ENCODE measurements at regions not wholly inside any gene's neighbourhood (a gene's known extent, or its start where the extent isn't known, plus 50 kb on each side); places are given as distances from the start of the nearest gene placed in this dataset.
"Not testable (repeated sequence)": the region's sequence is repeated elsewhere in the genome, so short reads cannot be mapped to it uniquely, and the experiment has no call there.

DNA sequence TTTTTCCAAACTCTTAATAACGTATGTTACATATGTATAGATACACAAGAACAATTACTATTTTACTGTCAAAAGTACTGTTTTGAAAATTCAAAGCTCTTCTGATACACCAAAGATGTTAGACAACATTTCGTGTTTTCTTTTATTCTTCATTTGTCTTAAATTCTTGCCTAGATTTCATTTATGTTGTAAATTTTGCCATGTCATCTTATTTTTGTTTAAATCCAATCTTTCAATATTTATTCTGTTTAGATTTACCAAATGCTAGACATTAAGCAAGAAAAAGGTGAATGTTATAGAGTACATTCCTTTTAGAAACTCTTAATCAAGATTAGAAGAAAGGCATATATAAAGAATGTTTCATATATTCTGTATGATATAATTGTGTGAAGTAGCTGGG lies 876.9 kb downstream of the KCNT2 start:
- Histone ChIP-seq H3K9me2 (ENCODE audit: low read depth, low read length) (no peaks in the 10 kb centered on the region), H4K20me1 (ENCODE audit: insufficient read depth, low read length) (no peaks in the 10 kb centered on the region), H3K4me2 (ENCODE audit: low read length) (no peak overlapping the region), H3K27me3 (ENCODE audit: insufficient read depth, low read length) (no peaks in the 10 kb centered on the region), H3K9ac (ENCODE audit: low read length) (no peak overlapping the region), H3K36me3 (ENCODE audit: insufficient read depth, low read length) (no peaks in the 10 kb centered on the region), H3K27ac (ENCODE audit: low read depth, low read length, poor library complexity, severe bottlenecking) (no peak overlapping the region), H3F3A (ENCODE audit: insufficient read depth, low read length) (no peaks in the 10 kb centered on the region), H3K4me3 (ENCODE audit: low read depth, low read length, poor library complexity, severe bottlenecking) (no peak overlapping the region), H3K4me1 (ENCODE audit: insufficient read depth, low read length, severe bottlenecking) (no peaks in the 10 kb centered on the region), H3K79me2 (ENCODE audit: insufficient read depth, low read length) (no peaks in the 10 kb centered on the region), H3K9me3 (ENCODE audit: low read length) (no peaks in the 10 kb centered on the region), H2AFZ (ENCODE audit: low read length) (no peak overlapping the region)
- no peak for TF ChIP-seq EZH2 (IDR thresholded peaks at IDR 0.05; ENCODE audit: borderline replicate concordance, low read length)
- TF ChIP-seq, protein P1, sequence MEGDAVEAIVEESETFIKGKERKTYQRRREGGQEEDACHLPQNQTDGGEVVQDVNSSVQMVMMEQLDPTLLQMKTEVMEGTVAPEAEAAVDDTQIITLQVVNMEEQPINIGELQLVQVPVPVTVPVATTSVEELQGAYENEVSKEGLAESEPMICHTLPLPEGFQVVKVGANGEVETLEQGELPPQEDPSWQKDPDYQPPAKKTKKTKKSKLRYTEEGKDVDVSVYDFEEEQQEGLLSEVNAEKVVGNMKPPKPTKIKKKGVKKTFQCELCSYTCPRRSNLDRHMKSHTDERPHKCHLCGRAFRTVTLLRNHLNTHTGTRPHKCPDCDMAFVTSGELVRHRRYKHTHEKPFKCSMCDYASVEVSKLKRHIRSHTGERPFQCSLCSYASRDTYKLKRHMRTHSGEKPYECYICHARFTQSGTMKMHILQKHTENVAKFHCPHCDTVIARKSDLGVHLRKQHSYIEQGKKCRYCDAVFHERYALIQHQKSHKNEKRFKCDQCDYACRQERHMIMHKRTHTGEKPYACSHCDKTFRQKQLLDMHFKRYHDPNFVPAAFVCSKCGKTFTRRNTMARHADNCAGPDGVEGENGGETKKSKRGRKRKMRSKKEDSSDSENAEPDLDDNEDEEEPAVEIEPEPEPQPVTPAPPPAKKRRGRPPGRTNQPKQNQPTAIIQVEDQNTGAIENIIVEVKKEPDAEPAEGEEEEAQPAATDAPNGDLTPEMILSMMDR (IDR thresholded peaks at IDR 0.05; ENCODE audit: low read length) = no peak

DNA sequence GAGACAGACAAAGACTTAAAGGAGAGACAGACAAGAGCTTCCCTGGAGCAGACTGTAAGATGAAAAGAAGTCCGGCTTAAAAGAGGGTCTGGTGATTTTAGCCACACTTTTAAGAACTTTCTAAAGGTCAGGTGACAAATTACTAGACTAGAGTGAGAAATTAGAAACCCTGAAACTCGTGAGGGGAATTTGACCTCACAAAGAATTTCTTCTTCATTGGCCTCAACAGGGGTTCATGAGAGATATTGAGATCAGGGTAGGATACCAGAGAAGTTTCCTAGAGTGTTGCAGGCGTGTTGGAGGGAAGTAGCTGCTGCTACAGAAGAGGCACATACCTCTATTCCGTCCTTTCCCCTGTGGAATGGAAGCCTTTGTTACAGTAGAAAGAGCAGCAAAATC lies 884.4 kb downstream of the KCNT2 start:
- no peaks in the 10 kb centered on the region for H3K9me2 ChIP-seq (ENCODE audit: low read depth, low read length)
- no peak overlapping the region for H3K4me2 ChIP-seq (ENCODE audit: low read length)
- H3K9ac ChIP-seq (ENCODE audit: low read length) = no peak overlapping the region
- no peaks in the 10 kb centered on the region for H4K20me1 ChIP-seq (ENCODE audit: insufficient read depth, low read length)
- no peaks in the 10 kb centered on the region for H3K36me3 ChIP-seq (ENCODE audit: insufficient read depth, low read length)
- TF ChIP-seq, protein P1 (IDR thresholded peaks at IDR 0.05; ENCODE audit: low read length) = no peak
- TF ChIP-seq EZH2 (IDR thresholded peaks at IDR 0.05; ENCODE audit: borderline replicate concordance, low read length) = no peak
- no peaks in the 10 kb centered on the region for H3K27me3 ChIP-seq (ENCODE audit: insufficient read depth, low read length)
- H3K79me2 ChIP-seq (ENCODE audit: insufficient read depth, low read length) = no peaks in the 10 kb centered on the region
- no peaks in the 10 kb centered on the region for H3K4me1 ChIP-seq (ENCODE audit: insufficient read depth, low read length, severe bottlenecking)
- no peaks in the 10 kb centered on the region for H3F3A ChIP-seq (ENCODE audit: insufficient read depth, low read length)
- H3K9me3 ChIP-seq (ENCODE audit: low read length) = no peaks in the 10 kb centered on the region
- H3K4me3 ChIP-seq (ENCODE audit: low read depth, low read length, poor library complexity, severe bottlenecking) = no peak overlapping the region
- no peak overlapping the region for H3K27ac ChIP-seq (ENCODE audit: low read depth, low read length, poor library complexity, severe bottlenecking)
- no peak overlapping the region for H2AFZ ChIP-seq (ENCODE audit: low read length)

DNA sequence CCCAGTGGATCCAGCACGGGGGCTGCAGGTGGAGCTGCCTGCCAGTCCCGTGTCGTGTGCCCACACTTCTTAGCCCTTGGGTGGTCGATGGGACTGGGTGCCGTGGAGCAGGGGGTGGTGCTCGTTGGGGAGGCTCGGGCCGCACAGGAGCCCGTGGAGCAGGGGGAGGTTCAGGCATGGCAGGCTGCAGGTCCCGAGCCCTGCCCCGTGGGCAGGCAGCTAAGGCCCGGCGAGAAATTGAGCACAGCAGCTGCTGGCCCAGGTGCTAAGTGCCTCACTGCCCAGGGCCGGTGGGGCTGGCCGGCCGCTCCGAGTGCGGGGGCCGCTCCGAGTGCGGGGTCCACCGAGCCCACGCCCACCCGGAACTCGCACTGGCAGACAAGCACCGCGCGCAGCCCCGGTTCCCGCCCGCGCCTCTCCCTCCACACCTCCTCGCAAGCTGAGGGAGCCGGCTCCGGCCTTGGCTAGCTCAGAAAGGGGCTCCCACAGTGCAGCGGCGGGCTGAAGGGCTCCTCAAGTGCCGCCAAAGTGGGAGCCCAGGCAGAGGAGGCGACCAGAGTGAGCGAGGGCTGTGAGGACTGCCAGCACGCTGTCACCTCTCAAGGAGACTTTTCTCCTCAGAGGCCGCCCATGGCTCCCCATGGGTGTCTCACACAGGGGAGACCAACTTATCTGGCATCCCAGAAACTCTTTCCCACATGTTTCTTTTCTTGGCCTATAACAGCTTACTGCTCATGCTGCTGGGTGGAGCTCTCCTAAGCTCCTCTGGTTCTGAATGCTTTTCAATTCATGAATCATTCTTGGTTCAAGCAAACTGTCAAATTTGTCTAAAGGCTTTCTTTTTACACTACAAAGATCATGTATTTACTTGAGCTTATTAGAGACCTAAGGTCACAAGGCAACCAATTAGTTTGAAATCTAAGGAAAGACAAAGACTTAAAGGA lies 885.1 kb downstream of the KCNT2 start:
- not testable (repeated sequence) for H3K9ac ChIP-seq (ENCODE audit: low read length); H2AFZ ChIP-seq (ENCODE audit: low read length); H3K4me2 ChIP-seq (ENCODE audit: low read length)

DNA sequence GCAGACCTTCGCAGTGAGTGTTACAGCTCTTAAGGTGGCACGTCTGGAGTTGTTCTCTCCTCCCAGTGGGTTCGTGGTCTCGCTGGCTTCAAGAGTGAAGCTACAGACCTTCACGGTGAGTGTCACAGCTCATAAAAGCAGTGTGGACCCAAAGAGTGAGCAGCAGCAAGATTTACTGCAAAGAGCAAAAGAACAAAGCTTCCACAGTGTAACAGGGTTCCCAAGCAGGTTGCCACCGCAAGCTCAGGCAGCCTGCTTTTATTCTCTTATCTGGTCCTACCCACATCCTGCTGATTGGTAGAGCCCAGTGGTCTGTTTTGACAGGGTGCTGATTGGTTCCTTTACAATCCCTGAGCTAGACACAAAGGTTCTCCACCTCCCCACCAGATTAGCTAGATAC lies 886.1 kb downstream of the KCNT2 start:
- H3K9ac ChIP-seq (ENCODE audit: low read length); H3K4me3 ChIP-seq (ENCODE audit: low read depth, low read length, poor library complexity, severe bottlenecking); H3K9me2 ChIP-seq (ENCODE audit: low read depth, low read length); H3K9me3 ChIP-seq (ENCODE audit: low read length); H3F3A ChIP-seq (ENCODE audit: insufficient read depth, low read length); H3K36me3 ChIP-seq (ENCODE audit: insufficient read depth, low read length); H4K20me1 ChIP-seq (ENCODE audit: insufficient read depth, low read length); H2AFZ ChIP-seq (ENCODE audit: low read length); H3K27me3 ChIP-seq (ENCODE audit: insufficient read depth, low read length); H3K4me2 ChIP-seq (ENCODE audit: low read length); H3K79me2 ChIP-seq (ENCODE audit: insufficient read depth, low read length); H3K4me1 ChIP-seq (ENCODE audit: insufficient read depth, low read length, severe bottlenecking); H3K27ac ChIP-seq (ENCODE audit: low read depth, low read length, poor library complexity, severe bottlenecking): not testable (repeated sequence)

More for the DNA sequence above, 885.1 kb downstream of the KCNT2 start:
- not testable (repeated sequence) for H3K9me2 ChIP-seq (ENCODE audit: low read depth, low read length); H3K4me1 ChIP-seq (ENCODE audit: insufficient read depth, low read length, severe bottlenecking); H3K79me2 ChIP-seq (ENCODE audit: insufficient read depth, low read length); H3F3A ChIP-seq (ENCODE audit: insufficient read depth, low read length); H3K27ac ChIP-seq (ENCODE audit: low read depth, low read length, poor library complexity, severe bottlenecking); H4K20me1 ChIP-seq (ENCODE audit: insufficient read depth, low read length); H3K9me3 ChIP-seq (ENCODE audit: low read length); H3K27me3 ChIP-seq (ENCODE audit: insufficient read depth, low read length); H3K36me3 ChIP-seq (ENCODE audit: insufficient read depth, low read length); H3K4me3 ChIP-seq (ENCODE audit: low read depth, low read length, poor library complexity, severe bottlenecking)
